GM04504 (cell line): ENCODE measurements at regions not wholly inside any gene's neighbourhood (a gene's known extent, or its start where the extent isn't known, plus 50 kb on each side); places are given as distances from the start of the nearest gene placed in this dataset.

Experiments
- DNase-seq: peaks from one replicate; pipeline ENCODE4 v3.0.0-alpha.2; 2012; ENCODE audit warnings: low read depth

DNA sequence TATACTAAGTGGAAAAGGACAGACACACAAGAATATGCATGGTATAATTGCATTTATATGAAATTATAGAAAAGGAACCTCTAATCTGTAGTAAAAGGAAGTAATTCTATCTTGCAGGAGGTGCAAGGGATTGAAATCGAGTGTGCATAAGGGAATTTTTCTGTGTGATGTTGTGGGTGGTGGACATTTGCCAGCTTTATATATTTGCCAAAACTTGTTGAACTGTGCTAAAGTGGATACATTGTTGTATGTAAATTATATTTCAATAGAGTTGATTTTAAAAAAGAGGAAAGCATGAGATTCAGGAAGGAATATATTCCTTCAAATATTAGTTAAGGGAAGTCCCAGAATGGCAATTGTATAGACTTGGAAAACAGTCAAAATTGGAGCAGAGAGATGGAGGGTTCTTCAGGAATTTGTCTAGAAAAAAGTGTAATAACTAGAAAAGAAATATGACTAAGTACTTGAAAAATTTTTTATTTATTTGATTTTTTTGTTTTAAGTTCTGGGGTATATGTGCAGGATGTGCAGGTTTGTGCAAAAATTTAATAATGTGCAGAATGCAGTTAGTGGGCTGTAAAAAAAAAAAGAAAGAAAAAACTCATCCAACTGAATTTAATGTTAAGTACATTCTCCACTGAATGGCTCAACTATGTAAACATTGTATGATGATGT, 96.1 kb downstream of the ARL4A start:
- DNase-seq: no peak

DNA sequence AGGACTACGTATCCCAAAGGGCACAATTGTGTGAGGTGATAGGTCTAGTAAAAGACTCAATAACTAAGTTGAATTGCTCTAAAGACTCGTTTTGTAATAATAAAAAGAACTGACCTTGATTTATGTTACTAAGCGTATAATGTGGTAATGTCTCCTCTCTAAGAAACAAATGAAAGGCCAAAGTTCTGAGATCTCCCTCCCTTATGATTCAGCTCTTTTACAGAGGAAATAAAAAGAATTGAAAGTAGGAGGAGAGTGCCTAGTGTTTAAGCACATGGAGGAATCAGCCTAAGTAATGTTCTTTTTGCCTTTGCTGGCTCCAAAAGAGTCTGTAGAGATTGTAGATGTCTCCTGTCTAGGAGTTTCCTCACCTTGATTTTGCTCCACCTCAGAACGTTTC, 98.0 kb downstream of the ARL4A start:
- no peak for DNase-seq

DNA sequence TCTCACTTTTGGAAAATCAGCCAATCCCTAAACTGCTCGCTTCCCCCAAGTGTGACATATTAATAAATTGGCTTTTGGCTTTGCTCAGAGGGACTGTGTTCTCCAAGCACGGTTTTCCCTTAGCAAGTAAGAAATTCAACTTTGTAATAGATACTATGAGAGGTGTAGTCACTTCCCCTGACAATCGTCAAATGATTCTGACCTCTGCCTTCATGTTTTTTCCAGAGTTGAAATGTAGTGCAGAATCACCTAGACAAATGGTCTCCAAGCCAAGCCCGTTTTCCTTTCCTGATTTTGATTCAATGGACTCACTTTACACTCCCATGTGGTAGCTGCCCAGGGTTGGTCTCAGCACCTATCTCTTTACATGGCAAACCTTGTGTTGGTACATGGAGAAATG, 99.1 kb downstream of the ARL4A start:
- no peak for DNase-seq

DNA sequence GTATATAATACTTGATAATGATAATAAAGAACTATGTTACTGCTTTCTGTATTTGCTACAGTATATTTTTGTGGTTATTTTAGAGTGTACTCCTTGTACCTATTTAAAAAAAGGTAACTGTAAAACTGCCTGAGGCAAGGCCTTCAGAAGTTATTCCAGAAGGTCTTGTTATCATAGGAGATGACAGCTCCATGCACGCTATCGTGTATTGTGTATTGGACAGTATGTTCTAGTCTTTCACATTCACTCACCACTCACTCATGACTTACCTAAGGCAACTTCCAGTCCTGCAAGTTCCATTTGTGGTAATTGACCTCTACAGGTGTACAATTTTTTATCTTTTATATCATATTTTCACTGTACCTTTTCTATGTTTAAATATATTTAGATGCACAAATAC, 100.7 kb downstream of the ARL4A start:
- no peak for DNase-seq

DNA sequence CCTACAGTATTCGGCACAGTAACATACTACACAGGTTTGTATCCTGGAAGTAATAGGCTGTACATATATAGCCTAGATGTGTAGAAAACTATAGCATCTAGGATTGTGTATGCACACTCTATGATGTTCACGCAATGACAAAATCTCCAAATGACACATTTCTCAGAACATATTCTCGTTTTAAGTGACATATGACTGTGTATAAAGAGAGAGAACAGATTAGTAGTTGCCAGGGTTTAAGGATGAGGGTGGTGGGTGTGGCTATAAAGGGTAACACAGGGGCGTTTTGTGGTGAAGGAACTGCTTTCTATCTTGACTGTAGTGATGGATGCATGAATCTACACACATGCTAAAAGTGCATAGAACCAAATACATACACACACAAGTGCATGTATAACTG, 101.2 kb downstream of the ARL4A start:
- DNase-seq: no peak

DNA sequence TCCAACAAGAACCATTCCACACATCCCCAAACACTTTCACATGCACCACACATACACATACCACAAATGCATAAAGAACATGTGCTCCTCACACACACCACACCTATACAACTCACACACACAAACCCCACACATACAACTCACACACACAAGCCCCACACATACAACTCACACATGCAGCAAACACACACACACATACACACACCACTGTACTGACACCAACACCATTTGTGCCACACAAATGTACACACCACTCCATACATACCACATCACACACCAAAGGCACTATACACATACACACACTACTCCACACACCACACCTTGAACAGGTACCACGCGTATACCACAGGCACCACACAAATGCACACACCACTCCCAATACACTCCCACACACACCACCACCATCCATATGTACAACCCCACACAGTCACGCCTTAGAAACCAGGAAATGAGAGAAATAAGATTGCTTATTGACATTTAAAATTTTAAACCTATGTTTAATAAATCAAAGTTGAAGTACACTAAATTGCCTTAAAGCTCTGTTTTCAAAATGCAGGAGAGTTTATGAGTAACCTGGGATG, 107.4 kb downstream of the ARL4A start:
- DNase-seq: no peak

DNA sequence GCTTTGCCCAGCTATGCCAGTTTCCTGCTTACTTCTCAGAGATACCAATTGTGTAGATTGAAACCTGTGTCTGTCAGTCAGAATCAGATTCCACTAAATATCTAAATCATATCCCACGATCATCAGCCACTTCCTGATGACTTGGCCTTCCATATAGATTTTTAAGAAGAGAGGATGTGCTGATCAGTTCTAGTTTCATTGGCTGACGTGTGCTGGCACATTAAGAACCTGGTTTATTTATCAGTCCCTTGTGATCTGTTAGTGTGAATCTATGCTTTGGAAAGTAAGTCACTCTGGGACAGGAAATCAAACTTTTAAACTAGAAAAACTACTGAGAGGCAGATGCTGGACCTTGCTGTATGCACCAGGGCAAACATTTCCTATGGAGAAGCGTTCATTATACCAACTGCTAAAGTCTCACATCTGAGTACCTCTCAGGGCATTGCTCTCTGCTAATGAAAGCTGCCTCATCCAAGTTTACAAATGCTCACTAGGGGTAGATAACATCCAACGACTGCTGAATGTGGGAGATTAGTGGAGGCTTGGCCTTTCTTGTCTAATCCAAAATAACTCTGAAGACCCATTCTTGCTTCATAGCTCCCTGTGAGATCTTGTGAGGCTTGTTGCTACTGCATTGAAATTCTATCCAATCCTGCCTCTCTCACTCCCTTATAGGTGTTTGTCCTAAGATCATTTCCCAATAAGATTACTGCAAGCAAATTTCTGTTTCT, 109.1 kb downstream of the ARL4A start:
- no peak for DNase-seq

DNA sequence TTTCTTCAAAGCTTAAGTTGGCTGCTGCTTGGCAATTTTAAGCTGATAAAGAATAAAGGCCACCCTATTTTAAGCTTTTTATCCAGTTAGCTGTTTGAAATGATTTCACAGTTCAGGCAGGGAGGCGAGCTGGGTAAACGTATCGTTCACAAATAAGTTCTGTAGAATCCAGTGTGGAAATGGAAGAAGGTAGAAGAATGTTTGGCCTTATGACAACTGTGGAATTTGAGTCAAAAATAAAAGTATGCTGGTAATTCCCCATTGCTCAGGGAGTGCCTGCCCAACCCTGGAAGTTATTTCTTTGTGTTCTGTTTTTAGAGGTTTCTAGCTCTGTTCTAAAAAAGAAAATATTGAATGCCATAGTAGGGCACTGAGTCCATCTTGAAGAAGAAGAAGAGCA, 113.1 kb downstream of the ARL4A start:
- no peak for DNase-seq

DNA sequence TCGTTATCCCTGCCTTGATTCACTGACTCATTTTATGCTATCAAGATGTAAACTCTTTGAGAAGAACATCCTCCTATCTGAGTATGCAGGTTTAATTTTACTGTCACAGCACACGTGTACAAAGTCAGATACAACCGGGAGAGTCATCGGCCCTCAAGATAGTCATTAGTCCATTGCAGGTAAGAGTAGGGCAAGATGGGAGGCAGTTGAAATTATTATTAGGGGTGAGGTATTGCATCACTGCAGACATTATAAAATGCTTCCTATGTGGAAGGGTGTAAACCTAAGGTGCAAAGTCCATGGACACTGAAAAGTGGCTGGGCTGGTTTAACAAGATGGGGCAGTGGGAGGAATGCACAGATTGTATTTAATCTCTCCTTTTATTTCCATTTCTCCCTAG, 113.7 kb downstream of the ARL4A start:
- no peak for DNase-seq

DNA sequence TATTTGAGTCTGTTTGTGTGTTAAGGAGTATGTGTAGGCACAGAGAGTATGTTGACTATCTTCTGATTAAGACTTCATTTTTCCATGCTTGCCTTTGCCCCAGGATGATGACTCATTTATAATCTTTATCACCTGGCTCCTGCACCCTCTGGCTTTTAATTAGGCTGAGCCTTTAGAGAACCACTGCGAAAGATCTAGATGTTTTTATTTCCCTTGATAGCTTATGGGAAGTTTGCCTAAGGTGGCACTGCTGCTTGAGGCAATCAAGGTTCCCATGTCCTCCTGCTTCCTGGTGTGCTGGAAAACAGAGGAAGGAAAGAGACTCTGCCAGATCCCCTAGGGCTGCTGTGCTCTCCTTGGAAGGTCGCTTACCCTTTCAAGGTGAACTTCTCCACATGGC, 114.6 kb downstream of the ARL4A start:
- no peak for DNase-seq

DNA sequence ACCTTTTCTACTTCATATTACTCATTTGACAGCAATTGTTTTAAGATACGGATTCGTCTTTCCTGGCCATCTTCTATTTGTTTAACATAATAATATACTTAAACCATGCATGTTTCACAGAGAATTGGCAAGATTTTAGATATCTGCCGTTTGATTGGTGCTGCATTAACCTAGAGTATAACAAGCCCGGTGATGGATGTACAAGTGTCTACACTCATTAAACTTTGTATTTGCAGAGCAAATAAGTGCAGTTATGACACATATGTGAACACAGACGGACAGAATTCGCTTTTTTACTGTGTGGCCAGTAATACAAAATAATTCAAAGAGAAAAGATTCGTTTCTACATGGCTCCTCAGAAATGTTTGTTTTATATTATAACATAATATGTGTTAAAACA, 116.1 kb downstream of the ARL4A start:
- no peak for DNase-seq

DNA sequence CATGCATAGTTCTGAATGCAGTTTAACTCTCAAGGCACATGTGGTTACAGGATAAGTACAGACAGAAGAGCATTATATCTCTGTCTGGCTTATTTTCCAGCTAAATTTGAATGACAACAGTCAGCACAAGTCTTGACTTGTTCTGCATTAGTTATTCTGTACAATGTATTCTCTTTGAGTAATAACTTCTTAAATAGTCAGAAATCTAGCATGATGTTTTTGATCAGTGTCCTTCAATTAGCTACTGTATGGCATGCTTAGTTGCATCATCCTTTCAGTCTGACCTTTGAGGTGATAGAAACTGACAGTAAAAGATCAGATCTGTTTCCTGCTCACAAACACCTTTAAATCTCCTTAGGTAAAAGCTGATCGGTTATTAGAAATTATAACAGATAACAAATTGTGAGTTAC, 118.1 kb downstream of the ARL4A start:
- no peak for DNase-seq

DNA sequence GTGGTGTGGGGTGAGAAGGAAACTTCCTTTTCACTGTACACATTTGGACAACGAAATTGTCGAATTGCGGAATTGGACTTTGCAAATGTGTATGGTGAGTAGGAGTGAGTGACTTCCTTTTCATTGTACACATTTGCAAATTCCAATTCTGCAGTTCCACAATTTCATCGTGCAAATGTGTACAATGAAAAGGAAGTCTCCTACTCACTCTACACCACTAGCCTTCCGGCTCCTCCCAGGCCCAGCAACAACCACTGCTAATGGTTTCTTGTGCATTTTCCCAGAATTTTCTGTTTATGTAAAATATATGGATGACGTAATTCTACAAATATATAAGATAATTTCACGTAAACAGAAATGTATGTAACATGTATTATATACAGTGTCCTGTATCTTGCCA, 118.5 kb downstream of the ARL4A start:
- DNase-seq: no peak

DNA sequence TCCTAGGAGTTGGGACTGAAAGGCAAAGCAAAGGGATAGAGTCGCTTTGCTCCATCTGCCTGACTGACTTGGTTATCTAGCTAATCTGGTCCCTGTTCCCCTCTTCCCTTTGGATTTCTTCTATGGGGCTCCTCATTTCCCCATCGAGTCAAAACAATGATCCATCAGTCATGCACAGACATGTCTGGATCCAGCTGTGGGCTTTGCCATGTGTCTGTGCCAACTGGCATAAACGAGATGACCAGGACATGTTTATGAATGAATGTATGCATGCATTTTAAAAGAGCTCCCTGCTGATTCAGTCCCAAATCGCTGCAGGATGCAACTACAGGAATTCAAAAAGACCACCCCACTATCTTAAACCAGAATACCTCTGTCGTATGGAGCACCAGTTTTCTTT, 122.0 kb downstream of the ARL4A start:
- no peak for DNase-seq

DNA sequence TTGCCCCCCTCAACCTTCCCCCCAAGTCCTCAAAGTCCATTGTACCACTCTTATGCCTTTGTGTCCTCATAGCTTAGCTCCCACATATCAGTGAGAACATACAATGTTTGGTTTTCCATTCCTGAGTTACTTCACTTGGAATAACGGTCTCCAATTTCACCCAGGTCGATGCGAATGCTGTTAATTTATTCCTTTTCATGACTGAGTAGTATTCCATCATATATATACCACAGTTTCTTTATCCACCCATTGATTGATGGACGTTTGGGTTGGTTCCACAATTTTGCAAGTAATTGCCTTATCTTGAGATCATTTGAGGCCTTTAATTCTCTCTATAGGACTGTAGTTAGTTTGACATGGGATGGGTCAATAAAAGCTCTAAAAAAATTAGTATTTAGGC, 124.7 kb downstream of the ARL4A start:
- no peak for DNase-seq

DNA sequence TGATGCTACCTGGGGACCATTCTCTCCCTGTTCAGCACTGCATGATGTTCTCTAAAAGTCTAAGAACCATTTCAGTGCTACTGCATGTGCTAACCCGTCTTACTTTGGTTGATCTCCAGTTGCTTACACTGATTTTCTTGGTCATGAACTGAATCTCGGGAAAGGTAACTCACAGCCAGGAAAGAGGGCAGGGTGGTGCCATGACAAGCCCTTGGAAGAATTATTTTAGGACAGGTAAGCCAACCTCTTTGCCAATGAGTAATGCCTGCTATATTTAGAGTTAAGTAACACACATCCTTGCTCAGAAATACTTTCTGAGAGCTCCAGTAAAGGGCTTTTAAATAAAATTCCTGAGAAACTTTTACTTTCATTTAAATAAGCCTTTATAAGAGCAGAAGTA, 126.7 kb downstream of the ARL4A start:
- DNase-seq: no peak

DNA sequence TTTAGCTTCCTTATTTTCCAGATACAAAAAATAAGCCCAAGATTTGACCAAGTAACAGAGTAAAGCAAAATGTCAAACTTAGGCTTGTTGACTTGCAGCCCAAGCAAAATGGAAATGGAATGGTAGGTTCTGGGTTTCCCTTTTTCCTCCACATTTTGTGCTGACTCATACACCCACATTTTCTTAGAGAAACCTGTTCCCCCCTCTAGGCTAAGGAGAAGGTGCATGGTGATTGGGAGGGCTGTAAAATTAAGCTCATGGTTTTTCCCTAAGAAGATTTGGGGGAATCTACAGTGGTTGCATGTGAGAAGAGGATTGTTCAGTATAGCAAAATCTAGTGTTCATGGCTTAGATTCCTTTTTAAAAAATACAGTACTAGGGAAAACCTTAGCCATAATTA, 127.4 kb downstream of the ARL4A start:
- DNase-seq: no peak

DNA sequence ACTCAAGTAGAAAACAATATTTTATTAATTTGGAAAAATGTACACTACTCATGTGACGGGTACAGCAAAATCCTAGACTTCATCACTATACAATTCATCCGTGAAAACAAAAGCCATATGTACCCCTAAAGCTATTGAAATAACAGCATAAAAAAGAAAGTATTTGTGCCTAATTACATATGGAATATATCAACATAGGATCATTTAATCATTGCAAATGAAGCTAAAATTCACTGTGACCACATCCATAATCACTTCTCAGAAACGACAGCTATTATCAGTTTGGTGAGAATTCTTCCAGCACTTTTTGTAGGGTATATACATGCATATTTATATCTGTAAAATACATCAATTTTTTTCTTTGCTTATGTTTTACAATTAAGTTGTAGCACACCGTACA, 128.0 kb downstream of the ARL4A start:
- no peak for DNase-seq

DNA sequence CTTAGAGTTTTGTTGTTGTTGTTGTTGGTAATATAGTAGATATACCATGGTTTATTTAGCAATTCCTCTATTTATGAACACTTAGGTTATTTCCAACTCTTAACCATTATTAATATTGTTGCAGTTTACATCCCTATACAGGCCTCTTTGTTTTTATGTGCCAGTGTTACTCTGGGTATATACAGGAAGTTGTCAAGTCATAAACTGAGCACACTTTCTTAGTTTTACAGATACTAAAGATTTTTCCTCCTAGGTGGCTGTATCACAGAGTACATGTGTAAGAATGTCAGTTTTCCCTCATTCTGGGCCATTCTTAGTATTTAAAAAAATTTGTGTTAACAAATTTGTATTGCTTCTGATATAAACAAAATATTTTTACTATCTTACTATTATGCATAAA, 128.4 kb downstream of the ARL4A start:
- no peak for DNase-seq

DNA sequence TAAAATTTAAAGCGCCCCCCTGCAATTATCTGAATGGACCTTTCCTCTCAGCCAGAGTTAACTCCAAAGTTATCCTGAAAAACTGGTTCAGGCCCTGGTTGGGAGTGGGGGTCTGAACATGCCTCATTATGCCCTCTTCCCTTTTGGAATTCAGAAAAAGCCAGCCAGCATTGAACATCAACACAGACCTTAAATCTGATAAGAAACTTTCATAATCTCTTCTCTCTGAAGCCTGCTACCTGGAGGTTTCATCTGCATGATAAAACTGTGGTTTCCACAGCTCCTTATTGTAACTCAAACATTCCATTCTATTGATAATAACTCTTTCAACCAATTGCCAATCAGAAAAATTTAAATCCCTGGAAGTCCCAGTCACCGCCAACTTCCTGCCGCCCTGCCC, 133.3 kb downstream of the ARL4A start:
- DNase-seq: no peak

DNA sequence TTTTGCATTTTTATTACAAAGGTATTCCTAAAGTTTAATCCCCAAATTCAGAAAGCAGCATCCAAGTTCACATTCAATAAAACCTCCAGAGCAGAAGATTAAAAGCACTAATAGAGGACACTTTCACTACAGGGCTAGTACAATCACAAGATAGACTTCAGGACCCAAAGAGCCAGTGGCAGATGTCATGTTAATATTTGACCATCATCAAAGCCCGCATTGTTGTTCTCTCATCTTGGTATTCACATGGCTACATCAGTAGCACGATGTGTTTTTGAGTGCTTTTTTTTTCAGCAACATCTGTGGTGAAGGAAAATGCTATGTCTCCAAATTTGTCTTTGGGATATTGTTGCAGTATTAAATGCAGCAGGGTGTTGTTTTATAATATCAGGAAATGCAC, 134.3 kb downstream of the ARL4A start:
- DNase-seq: no peak

DNA sequence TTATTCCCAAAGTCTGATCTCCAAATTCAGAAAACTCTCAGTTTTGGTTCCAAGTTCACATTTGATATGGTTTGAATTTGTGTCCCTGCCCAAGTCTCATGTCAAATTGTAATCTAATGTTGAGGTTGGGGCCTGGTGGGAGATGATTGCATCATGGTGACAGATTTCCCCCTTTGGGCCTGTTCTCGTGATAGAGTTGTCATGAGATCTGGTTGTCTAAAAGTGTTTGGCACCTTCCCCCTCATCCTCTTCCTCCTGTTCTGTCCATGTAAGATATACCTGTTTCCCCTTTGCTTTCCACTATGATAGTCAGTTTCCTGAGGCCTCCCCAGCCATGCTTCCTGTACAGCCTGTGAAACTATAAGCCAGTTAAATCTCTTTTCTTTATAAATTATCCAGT, 138.6 kb downstream of the ARL4A start:
- DNase-seq: no peak

DNA sequence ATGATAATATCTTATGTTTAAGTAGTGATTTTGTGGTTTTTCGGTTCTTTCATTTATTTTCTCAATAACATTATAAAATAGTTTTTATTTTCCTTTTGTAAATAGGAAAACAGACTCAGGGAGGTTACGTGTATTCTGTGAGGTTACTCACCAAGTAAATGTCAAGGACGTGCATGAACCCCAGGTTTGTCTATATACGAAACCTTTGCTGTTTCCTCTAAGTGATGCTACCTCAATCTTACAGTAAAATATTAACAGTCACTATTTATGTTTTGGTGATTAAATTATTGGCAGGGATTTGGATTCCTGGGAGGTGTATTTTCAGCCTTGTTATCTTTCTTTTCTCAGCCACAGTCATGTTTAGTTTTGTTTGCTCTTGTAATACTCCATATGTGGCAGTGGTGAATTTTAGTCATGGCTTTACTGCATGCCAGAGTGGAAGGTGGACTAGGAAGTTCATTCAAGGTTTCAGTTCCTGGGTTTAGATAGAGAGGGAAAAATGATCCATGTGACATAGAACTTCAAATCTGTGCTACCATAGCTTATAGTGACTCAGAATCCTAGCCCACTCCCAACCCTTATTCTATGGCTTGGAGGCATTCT, 139.9 kb downstream of the ARL4A start:
- no peak for DNase-seq
